HL-60 (cell line): ENCODE measurements at regions not wholly inside any gene's neighbourhood (a gene's known extent, or its start where the extent isn't known, plus 50 kb on each side); places are given as distances from the start of the nearest gene placed in this dataset.

ENCODE experiments used
- DNase-seq, 2 experiments: peaks; one replicate each; pipeline ENCODE4 v3.0.0-alpha.2; 2010 to 2020; ENCODE audit warnings: low read depth in 1 of 2, low spot score in 1 of 2
- H3K27ac ChIP-seq: fragments of 250-450 bp; sonication (Bioruptor Pico); replicated peaks from 2 replicates; pipeline ENCODE4 v1.5.1; 2020; ENCODE audit warnings: mild to moderate bottlenecking, moderate library complexity
- H3K27me3 ChIP-seq: fragments of 250-450 bp; sonication (Bioruptor Pico); 2 replicates; pipeline ENCODE4 v1.5.1; 2021; ENCODE audit warnings: mild to moderate bottlenecking, moderate library complexity; ENCODE audit not compliant: insufficient read depth, poor library complexity, severe bottlenecking
- H3K4me3 ChIP-seq: replicated peaks from 2 replicates; pipeline ENCODE4 v1.5.1; 2011; ENCODE audit warnings: mild to moderate bottlenecking, control low read depth, low read length; ENCODE audit not compliant: insufficient read depth
- GABPA ChIP-seq: IDR thresholded peaks from 2 replicates; pipeline ENCODE4 v1.6.1; 2012; ENCODE audit warnings: low read depth
- POLR2AphosphoS5 ChIP-seq: IDR thresholded peaks from 2 replicates; pipeline ENCODE4 v1.6.1; 2012; ENCODE audit warnings: low read depth
- SPI1 ChIP-seq: IDR thresholded peaks from 2 replicates; pipeline ENCODE4 v1.6.1; 2012; ENCODE audit warnings: low read depth, mild to moderate bottlenecking, borderline replicate concordance
- TF ChIP-seq, protein P1 (sequence below): IDR thresholded peaks from 2 replicates; pipeline ENCODE4 v1.6.1; 2012; ENCODE audit warnings: low read depth; ENCODE audit not compliant: insufficient replicate concordance
- TF ChIP-seq, protein P2 (sequence below): IDR thresholded peaks from one replicate; pipeline ENCODE4 v1.5.1; 2011; ENCODE audit warnings: low read length, control low read depth, inconsistent platforms; ENCODE audit not compliant: insufficient read depth

DNA sequence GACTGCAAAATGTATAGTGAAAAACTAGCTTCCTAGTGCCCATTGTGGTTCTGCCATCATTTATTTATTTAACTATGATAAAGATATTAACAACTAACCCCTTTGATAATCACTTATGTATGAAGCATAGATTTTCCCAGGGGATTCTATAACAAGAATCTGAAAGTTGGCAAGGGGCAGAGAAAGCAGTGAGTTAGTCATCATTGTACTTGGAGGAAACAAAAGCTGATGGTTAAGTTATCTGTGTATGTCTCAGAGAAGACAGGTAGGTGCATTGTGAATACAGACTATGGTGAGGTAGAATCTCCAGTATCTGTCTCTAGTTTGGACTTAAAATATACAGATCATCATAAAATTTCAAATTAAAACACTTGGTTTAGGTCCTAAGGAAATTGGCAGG, 2159.1 kb upstream of the CELF4 start:
- Histone ChIP-seq H3K27ac (no peak overlapping the region), H3K27me3 (no peaks in the 10 kb centered on the region), H3K4me3 (no peak overlapping the region)
- TF ChIP-seq SPI1 (no peak), GABPA (no peak), POLR2AphosphoS5 (no peak)
- TF ChIP-seq, protein P1, sequence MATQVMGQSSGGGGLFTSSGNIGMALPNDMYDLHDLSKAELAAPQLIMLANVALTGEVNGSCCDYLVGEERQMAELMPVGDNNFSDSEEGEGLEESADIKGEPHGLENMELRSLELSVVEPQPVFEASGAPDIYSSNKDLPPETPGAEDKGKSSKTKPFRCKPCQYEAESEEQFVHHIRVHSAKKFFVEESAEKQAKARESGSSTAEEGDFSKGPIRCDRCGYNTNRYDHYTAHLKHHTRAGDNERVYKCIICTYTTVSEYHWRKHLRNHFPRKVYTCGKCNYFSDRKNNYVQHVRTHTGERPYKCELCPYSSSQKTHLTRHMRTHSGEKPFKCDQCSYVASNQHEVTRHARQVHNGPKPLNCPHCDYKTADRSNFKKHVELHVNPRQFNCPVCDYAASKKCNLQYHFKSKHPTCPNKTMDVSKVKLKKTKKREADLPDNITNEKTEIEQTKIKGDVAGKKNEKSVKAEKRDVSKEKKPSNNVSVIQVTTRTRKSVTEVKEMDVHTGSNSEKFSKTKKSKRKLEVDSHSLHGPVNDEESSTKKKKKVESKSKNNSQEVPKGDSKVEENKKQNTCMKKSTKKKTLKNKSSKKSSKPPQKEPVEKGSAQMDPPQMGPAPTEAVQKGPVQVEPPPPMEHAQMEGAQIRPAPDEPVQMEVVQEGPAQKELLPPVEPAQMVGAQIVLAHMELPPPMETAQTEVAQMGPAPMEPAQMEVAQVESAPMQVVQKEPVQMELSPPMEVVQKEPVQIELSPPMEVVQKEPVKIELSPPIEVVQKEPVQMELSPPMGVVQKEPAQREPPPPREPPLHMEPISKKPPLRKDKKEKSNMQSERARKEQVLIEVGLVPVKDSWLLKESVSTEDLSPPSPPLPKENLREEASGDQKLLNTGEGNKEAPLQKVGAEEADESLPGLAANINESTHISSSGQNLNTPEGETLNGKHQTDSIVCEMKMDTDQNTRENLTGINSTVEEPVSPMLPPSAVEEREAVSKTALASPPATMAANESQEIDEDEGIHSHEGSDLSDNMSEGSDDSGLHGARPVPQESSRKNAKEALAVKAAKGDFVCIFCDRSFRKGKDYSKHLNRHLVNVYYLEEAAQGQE: no peak
- TF ChIP-seq, protein P2, sequence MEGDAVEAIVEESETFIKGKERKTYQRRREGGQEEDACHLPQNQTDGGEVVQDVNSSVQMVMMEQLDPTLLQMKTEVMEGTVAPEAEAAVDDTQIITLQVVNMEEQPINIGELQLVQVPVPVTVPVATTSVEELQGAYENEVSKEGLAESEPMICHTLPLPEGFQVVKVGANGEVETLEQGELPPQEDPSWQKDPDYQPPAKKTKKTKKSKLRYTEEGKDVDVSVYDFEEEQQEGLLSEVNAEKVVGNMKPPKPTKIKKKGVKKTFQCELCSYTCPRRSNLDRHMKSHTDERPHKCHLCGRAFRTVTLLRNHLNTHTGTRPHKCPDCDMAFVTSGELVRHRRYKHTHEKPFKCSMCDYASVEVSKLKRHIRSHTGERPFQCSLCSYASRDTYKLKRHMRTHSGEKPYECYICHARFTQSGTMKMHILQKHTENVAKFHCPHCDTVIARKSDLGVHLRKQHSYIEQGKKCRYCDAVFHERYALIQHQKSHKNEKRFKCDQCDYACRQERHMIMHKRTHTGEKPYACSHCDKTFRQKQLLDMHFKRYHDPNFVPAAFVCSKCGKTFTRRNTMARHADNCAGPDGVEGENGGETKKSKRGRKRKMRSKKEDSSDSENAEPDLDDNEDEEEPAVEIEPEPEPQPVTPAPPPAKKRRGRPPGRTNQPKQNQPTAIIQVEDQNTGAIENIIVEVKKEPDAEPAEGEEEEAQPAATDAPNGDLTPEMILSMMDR: no peak
- DNase-seq: no peak

DNA sequence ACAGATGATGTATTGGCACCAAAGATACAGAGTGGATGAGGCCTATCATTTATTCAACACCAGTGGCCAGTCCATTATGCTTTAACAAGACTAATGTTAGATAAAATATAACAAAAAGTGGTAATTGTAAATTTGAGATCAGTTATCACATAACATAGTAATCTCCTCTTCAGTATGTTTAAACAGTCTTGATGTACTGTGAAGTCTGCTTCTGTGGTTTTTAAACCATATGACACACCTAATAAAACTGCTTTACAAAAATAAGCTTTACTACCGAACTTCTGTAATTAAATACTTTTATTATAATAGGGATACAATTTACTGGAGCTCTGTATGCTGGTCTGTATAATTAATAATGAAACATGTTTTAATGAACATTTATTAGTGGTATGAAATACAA, 2156.1 kb upstream of the CELF4 start:
- no peak for DNase-seq
- no peak overlapping the region for H3K4me3 ChIP-seq
- TF ChIP-seq SPI1 (no peak), GABPA (no peak), POLR2AphosphoS5 (no peak)
- TF ChIP-seq, protein P2: no peak
- TF ChIP-seq, protein P1: no peak
- H3K27ac ChIP-seq: no peak overlapping the region
- no peaks in the 10 kb centered on the region for H3K27me3 ChIP-seq

DNA sequence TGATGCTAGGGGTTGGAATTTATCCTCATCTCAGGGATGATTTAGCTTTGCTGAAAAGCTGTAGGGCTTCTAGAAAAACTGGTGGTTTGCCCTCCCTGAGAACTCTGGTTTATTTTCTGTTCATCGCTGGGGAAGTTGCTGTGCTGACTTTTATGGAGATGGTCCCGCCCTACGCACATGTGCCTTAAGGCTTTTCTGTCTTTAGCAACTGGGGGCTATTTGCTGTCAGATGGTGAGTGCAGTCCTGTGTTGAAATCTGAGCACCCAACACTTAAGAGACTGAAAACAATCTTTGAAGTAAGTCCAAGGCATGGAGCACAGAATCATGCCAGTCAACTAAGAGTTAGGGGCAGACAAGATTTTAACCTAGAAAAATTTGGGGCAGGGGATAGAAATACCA, 2148.4 kb upstream of the CELF4 start:
- TF ChIP-seq GABPA (no peak), SPI1 (no peak), POLR2AphosphoS5 (no peak)
- TF ChIP-seq, protein P1: no peak
- TF ChIP-seq, protein P2: no peak
- H3K4me3 ChIP-seq: no peak overlapping the region

More for the DNA sequence above, 2148.4 kb upstream of the CELF4 start:
- no peaks in the 10 kb centered on the region for H3K27me3 ChIP-seq
- no peak overlapping the region for H3K27ac ChIP-seq
- no peak for DNase-seq
